GM19395 (cell line): ENCODE measurements at regions not wholly inside any gene's neighbourhood (a gene's known extent, or its start where the extent isn't known, plus 50 kb on each side); places are given as distances from the start of the nearest gene placed in this dataset.
"Not testable (repeated sequence)": the region's sequence is repeated elsewhere in the genome, so short reads cannot be mapped to it uniquely, and the experiment has no call there.

Source experiments
- ATAC-seq: cut with Tn5 transposase; IDR thresholded peaks from one replicate; pipeline ENCODE4 v1.9.1; 2021; ENCODE audit warnings: mild to moderate bottlenecking, moderate library complexity; ENCODE audit not compliant: unreplicated experiment

DNA sequence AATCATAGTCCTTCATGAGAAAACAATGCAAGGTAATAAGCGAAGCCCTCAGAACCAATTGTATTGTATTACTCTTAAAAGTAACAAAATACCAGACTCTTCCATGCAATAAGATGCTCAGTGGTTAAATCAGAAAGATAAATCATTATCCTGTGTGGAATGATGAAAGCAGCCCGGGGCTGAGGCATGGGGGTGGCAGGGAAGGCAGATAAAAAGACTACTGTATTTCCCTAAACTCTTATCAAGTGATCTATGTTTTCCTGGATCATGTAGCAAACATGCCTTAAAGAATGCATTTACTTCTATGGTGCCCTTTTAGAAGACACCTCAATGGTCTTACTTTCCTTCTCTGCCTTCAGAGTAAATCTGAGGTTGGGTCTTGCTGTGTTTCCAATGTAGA is 105.6 kb upstream of the DAPK1 start:
- no peak for ATAC-seq

DNA sequence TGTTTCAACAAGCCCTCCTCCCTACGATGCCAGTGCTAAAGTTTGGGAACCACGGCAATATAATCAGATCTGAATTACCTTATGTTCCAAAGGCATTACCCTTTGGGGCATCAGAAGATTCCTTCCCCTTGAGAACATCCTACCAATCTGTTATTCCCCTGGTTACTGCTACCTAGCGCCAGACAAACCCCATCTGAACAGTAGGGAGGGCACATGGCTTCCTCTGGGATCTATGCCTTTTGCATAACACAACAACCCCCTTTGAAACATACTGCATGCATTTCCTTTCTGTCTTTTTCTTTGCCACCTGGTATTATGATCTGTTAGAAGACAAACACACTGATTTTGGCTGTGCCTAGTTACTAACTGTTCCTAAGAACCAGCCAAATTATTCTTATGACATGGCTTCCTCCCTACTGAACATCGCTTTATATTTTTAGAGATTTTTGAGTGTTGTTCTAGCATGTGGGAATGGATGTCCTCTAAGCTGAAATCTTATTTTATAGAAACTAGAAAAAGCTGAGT is 103.9 kb upstream of the DAPK1 start:
- ATAC-seq = no peak

DNA sequence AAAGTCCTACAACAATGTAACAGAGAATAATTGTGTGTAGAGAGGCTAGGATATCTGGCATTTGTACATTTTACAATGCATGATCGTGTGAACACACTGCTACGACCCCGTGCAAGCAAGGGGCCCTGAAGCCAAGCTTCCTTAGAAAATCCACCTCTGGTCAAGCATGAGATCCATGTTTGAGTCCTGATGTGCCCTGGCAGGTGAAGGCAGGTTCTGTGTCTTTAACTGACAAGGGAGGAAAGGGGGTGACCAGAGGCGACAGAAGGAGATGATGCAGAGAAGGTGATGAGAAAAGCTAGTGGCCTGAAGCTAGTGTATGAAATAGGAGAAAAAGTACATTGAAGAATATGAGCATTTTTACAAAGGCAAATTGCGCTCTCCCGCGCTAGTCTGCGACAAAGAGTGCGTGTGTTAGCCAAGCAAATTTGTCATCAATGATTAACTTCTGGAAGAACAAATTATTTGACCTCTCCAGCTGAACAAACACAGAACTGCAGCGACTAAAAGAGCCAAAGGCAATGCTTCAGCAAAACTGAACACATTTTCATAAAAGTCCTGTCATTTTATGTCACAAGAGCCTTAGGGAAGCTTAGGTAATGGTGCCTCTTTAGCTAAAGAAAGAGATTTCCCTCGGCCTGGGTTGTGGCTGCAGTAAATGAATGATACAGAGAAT is 101.7 kb upstream of the DAPK1 start:
- no peak for ATAC-seq

DNA sequence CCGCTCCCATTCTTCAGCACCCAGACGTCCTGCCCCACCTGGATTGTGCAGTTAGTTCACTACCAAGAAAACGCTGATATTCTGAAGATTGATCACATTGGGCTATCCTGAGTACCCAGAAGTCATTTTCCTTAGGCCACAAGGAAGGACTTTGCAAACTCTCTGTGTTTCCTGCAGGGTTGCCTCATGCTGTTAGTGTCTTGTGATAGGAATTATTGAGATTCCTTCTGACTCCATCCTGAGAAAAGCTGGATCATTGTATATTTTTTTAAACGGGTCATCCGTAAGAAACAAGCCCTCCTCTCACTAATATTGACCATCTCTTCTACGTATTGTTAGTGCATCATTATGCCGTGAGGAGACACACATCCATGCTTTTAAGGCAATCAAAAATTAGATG is 96.0 kb upstream of the DAPK1 start:
- no peak for ATAC-seq

DNA sequence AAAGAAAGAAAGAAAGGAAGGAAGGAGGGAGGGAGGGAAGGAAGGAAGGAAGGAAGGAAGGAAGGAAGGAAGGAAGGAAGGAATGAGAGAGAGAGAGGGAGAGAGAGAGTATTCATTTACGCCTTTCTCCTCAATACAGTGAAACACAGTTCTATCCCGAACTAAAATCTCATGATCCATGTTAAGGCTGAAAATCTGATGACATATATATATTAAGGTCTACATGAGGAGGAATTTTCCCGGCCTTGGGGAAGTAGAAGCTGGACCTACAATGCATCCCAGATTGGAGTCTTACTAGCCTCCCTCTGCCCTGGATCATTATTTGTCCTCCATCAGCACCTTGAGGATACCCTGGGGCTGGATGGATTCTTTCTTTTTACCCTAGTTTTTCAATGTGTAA is 95.1 kb upstream of the DAPK1 start:
- ATAC-seq = no peak

DNA sequence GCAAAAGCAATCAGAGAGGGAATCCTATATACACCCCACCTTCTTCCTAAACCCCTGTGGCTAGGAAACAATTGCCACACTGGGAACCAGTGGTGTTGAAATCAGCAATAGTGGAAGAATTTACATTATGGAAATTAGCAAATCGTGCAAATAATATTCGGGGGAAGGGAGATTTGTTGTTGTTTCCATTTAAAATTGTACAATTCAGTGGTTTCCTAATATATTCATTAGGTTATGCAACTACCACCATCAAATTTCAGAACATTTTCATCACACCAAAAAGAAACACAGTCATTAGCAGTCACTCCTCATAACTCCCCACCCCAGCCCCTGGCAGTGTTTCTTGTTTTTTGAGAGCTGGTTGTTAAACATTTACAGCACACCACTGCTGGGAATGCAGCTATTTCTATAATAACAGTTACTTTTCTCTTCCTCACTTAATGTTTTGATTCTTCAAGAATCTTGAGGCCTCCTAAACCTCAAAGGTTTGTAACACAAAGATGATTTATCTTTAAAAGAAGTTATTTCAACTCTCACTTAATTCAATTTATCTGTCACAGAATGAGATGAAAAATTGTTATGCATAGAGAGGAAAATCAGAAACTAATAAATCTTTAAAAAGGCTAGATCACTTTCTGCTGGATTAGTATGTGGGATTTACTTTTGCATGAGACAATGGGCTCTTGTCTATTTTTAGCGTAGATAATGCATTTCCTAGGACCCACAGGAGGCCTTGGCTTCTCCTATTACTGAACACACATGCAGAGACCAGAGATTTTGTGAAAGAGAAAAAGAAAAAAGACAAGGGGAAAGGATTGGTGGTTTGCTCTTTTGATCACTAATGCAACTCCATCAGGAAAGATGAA is 91.8 kb upstream of the DAPK1 start:
- no peak for ATAC-seq

DNA sequence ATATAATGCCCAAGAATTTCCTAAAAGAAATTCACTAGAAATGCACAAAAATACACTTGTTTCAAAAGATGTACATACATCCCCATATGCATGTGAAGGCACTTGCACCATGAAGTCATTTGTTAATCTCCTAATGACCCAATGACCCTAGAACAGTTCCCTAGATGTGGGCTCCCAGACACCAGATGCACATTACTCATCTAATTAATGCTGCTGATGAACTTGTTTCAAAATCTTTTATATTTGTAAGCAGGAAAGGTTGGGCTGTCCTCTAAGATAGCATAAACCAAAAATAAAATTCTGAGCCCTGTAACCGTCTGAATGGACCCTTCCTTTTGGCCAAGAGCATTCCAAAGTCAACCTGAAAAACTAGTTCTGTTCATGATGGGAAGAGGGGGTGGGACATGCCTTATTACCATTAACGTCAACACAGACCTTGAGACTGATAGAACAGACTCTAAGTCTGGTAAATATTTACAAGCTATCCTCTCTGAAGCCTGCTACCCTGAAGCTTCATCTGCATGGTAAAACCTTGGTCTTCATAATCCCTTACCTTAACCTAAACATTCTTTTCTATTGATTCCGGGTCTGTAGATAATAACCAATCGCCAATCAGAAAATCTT is 91.0 kb upstream of the DAPK1 start:
- ATAC-seq = no peak

DNA sequence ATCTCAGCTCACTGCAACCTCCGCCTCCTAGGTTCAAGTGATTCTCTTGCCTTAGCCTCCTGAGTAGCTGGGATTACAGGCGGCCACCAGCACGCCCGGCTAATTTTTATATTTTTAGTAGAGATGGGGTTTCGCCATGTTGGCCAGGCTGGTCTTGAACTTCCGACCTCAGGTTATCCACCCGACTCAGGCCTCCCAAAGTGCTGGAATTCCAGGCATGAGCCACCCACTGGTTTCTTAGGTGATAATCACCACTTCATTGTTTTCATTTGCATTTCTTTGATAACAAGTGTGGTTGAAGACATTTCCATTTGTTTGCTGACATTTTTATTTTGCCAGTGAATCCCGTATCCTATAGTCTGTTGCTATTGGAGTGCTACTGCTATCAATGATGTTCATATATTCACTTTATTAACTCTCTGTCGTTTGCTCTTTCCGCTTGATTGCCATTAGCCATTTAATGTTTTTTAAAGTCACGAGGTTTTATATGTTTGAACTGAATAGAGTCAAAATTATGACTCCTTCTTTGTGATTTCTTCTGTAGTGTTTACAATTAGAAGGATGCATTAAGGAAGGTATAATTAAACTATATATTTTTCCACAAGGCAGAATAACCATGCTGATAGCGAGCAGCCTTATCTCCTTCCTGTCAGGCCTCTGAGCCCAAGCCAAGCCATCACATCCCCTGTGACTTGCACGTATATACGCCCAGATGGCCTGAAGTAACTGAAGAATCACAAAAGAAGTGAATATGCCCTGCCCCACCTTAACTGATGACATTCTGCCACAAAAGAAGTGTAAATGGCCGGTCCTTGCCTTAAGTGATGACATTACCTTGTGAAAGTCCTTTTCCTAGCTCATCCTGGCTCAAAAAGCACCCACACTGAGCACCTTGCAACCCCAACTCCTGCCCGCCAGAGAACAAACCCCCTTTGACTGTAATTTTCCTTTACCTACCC is 87.3 kb upstream of the DAPK1 start:
- not testable (repeated sequence) for ATAC-seq

DNA sequence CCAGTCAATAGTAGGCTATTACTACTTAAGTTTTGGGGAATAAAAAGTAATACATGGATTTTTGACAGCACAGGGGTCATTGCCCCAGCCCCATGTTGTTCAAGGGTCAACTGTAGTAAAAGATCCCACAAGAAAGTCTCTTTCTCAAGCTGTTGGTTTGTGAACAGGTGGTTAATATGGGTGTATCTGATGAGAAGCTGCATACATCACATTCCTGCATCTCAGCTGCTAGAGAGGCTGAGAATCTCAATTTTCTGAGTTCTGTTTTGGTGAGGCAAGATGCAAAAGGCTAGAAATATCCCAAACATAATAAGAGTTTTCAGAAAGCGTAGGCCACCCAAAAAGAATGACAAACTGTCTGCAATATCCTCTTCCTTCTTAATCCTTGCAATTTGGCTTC is 76.8 kb upstream of the DAPK1 start:
- ATAC-seq = no peak

DNA sequence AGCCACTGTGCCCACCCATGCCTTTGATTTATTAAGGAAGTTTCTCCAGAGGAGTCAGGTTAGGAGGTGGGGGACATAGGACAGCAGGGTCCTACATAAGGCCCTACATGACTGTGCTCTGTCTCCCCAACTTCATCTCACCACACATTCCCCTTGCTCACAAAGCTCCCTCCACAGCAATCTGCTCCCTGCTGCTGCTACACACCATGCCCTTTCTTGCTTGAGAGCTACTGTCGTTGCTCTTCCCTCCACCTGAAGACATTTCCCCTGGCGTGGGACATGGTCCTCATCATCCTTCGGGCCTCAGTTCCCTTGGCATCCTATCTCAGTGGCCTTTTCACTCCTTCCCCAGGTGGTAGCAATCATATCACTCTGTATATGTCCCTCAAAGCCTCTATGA is 75.9 kb upstream of the DAPK1 start:
- no peak for ATAC-seq

DNA sequence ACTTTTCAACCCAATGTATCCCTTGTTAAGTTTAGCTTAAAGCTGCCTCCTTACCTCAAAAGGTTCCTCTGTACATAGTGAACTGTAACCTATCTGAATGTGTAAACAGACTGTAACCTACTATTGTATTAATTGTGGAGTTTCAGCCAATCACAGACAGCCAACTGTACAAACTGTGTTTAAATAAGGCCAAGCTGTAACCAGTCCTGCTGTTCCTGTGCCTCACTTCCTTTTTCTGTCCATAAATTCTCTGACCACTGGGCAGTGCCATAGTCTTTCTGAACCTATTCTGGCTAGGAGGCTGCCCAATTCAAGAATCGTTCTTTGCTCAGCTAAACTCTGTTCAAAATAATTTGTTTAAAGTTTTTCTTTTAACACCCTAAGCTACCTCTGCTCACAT is 74.7 kb upstream of the DAPK1 start:
- ATAC-seq = no peak

DNA sequence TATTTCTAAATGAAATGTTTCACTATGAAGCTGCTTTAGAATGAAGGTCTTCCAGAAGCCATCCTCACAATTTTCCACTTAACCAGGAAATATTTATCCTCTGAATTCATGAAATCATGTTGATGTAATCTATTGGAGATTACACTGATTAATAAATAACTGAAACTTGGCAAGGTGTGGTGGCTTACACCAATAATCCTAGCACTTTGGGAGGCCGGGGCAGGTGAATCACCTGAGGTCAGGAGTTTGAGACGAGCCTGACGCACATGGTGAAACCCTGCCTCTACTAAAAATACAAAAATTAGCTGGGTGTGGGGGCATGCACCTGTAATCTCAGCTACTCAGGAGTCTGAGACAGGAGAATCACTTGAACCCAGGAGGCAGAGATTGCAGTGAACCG is 73.8 kb upstream of the DAPK1 start:
- not testable (repeated sequence) for ATAC-seq

DNA sequence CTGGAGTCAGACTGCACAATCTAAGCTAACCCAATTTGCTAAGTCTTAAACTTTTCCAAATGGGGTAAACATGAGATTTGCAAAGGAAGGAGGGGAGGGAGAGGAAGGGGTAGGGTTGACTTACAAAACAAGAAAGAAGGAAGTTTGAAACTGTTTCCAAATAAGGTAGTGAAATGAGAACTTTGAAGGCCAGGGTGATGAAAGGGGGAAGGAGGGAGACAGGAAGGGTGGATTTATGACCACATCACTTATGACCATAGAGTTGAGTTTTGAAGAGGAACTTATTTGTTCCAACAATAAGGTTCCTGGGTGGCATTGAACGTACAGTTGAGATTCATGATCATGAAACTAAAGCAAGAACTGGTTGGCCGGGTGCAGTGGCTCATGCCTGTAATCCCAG is 72.5 kb upstream of the DAPK1 start:
- no peak for ATAC-seq

DNA sequence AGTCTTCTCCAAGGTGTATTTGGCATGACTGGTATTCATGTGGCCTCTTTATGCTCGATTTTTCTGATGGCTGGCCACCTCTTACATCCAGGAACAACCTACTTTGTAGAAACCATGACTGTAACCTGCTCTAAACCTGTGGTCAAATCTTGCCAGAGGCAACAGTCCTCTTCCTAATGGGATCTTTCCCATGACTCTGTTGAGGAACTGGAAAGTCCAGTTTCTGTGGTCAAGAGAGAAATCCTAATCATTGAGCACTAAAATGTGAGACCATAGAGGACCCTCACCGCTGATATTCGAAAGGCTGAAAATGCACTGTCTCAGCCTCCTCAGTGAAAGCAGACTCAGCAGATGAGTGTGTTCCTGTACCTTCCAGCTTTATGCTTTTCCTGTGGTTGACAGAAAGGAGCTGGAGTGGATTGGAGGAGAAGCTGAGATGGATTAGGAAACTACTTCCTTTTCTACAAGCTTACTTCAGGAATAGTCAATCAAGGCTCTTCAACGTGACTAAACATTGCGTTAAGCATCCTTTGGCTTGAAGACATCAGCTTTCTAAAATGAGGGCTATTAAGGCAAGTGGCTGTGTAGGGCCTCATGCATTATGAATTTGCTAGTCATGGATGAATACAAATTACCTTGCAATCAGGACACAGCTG is 69.7 kb upstream of the DAPK1 start:
- ATAC-seq = no peak

DNA sequence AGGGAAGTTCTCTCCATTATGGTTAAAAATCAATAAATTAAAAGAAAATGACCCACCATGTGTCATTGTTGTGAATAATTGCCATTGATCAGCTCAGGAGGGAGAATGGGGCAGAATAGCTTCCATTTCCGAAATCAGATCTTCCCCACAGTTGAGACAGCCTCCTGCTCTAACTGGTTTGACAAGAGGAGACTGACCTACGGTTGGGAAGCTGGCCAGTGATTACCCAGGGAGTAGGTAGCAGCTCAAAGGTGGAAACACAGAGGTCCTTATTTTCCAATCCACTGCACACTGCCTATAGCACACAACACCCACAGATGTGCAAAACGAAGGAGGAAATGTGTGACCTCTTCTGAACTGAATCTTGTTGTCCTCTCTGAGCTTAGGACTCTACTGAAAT is 69.0 kb upstream of the DAPK1 start:
- no peak for ATAC-seq

DNA sequence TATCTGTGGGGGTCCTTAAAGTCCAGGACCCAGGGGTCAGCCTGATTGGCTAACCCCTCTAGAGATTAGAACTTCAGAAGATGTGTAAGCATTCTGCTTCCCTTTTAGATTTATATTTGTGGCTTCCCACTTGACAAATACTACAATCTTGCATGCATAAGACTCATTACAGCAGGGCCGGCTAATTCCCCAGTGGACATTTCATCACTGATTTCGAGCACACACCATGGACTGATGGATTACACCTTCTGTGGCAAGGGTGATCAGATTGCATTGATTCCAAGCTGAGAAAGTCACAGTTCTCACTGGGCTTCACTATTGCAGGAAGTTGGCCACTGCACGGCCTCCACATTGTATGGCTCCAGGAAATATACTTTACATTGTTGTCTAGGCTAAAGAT is 65.8 kb upstream of the DAPK1 start:
- ATAC-seq = no peak

DNA sequence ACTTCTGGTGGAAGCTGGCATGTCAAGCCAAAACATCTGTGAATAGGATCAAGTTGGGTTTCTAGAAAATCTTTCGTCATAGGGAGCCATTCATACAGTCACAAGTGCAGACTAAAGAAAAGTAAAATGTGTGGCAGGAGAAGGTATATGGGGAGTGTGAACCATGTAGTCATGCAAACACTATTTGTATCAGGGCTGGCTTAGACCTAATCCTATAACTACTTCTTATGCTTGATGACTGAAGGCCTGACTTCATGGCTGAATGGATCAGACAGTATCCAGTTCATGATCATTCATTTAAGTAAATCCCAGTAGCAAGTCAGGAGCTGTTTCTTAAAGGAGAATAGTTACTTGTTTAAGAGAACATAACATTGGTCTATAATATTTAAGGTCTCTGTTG is 63.8 kb upstream of the DAPK1 start:
- ATAC-seq = no peak

DNA sequence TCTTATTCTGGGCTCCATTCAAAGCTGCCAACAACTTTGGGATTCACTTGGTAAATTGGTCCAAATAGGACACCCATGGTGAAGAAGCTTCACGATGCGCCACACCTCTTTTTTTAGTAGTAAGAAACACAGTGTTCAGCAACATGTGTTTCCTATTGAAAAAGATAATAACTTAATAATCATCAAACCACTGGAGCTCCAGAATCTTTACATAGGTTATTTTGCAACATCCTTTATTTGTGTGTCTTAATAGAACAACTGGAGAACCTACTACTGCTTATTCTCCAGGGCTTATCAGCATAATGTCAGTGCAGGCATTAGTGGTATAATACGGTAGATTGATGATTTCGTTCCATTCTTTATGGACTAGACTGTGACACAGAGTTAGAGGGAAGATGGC is 63.3 kb upstream of the DAPK1 start:
- no peak for ATAC-seq

DNA sequence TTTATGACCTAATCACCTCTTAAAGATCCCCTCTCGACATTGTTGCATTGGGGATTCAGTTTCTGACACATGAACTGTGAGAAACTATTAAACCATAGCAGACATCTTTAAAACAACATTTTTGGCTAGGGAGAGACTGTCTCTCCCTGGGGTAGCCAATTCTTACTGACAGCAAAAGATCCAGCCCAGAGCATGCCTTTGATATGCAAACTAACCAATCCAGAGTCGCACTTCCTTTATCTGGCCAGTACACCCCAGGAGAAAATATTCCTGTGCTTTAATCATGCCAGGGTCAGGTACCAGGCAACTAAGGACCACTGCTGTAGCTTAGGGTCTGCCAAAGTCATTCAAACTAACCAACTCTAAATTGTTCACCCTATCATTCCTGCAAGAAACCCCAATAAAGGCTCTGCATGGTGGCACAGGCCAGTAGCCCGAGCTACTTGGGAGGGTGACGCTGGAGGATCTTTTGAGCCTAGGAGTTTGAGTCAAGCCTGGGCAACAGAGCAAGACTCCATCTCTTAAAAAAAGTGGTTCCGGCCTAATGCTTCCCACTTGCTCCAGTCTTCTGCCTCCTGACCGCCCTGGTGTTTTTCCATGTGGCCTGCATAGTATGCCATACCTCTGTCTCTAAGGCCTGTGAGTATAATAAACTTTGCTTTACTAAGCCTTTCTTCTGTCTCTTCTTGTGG is 62.3 kb upstream of the DAPK1 start:
- ATAC-seq = no peak

DNA sequence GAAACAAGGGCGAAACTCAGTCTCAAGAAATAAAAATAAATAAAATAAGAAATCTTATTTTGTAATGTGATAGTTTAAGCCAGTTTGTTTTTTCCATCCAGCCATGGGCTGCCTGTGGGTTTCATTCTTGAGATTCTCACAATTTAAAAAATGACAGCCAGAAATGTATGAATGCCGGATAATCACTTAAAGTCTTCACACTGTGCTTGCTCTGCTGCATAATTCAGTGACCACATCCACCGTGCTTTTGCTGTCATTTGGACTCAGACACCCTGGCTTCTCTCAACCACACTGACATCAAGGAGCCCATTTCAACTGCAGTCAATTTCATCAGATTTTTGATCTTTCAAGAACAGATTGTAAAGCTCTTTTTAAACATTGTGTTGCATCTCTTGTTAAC is 61.0 kb upstream of the DAPK1 start:
- ATAC-seq = no peak
